Gastroesophageal sphincter (tissue), 3 donors: ENCODE measurements at regions not wholly inside any gene's neighbourhood (a gene's known extent, or its start where the extent isn't known, plus 50 kb on each side); places are given as distances from the start of the nearest gene placed in this dataset.

Source experiments
- EP300 ChIP-seq: sonication (generic); formaldehyde crosslinking; IDR thresholded peaks from one replicate; pipeline ENCODE4 v1.6.1; 2017; ENCODE audit warnings: antibody characterized with exemption, mild to moderate bottlenecking
- POLR2A ChIP-seq, 2 donors: fragments of 450-650 bp; IDR thresholded peaks; one replicate each; pipeline ENCODE4 v1.6.1; 2017; ENCODE audit warnings: antibody characterized with exemption in 2 of 2, mild to moderate bottlenecking in 2 of 2, moderate library complexity in 1 of 2
- POLR2AphosphoS5 ChIP-seq: sonication (generic); formaldehyde crosslinking; IDR thresholded peaks from one replicate; pipeline ENCODE4 v1.6.1; 2017; ENCODE audit warnings: antibody characterized with exemption
- TF ChIP-seq, protein P1 (sequence below), 4 experiments: fragments of 200-600 bp in 2 of 4; fragments of 450-650 bp in 2 of 4; sonication (generic) in 1 of 4; IDR thresholded peaks; one replicate each; pipeline ENCODE4 v1.5.1; 2017 to 2019; ENCODE audit warnings: antibody characterized with exemption in 4 of 4, mild to moderate bottlenecking in 2 of 4, moderate library complexity in 2 of 4

DNA sequence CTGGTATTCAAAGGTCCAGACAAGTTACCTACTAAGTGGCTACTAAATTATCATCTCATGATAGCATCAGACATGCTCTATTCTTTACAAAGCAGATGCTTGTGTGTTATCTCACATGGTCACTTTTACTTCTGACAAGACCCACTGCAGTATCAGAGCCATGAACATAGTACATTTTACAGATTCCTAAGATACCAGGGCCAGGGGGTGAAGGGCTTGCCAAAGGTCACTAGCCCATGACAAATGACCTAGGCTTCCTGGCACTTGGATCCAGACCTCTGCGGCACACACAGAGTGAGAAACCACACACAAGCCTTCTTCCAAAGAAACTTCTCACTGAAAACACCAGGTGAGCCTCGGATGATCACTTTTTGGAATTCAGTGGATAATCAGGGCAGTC is 446.8 kb downstream of the EIPR1 start:
- TF ChIP-seq, protein P1, sequence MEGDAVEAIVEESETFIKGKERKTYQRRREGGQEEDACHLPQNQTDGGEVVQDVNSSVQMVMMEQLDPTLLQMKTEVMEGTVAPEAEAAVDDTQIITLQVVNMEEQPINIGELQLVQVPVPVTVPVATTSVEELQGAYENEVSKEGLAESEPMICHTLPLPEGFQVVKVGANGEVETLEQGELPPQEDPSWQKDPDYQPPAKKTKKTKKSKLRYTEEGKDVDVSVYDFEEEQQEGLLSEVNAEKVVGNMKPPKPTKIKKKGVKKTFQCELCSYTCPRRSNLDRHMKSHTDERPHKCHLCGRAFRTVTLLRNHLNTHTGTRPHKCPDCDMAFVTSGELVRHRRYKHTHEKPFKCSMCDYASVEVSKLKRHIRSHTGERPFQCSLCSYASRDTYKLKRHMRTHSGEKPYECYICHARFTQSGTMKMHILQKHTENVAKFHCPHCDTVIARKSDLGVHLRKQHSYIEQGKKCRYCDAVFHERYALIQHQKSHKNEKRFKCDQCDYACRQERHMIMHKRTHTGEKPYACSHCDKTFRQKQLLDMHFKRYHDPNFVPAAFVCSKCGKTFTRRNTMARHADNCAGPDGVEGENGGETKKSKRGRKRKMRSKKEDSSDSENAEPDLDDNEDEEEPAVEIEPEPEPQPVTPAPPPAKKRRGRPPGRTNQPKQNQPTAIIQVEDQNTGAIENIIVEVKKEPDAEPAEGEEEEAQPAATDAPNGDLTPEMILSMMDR (IDR thresholded peaks at IDR 0.05): no peak
- TF ChIP-seq POLR2A (IDR thresholded peaks at IDR 0.05) (no peak), POLR2AphosphoS5 (no peak), EP300 (no peak)
